Naive thymus-derived CD8-positive, alpha-beta T cell (primary cell): ENCODE measurements at regions not wholly inside any gene's neighbourhood (a gene's known extent, or its start where the extent isn't known, plus 50 kb on each side); places are given as distances from the start of the nearest gene placed in this dataset.
A peak's percentile ranks its signal among the peaks of the same experiment; 100 is the strongest.

Source experiments
- ATAC-seq, 2 donors: fragments of 150-1000 bp; cut with Tn5 transposase in 1 of 2; sonication (Bioruptor Pico), chemical (Tn5 transposase) in 1 of 2; 1 replicate in 1 of 2; 2 replicates in 1 of 2; pipeline ENCODE4 v1.10.0; 2021; ENCODE audit warnings: mild to moderate bottlenecking in 2 of 2, moderate library complexity in 2 of 2
- POLR2A ChIA-PET: fragments of 350-600 bp; sonication (Branson Sonifier 250); formaldehyde crosslinking; loops from one replicate; lab custom pipeline; 2021; ENCODE audit warnings: antibody characterized with exemption; lab: Charles Lee
- DNase-seq, 10 donors: peaks; one replicate each; pipeline versions ENCODE4 v3.0.0 to v3.0.0-alpha.2; 2020 to 2022
- H3K27ac Mint-ChIP-seq, 10 donors: one replicate each; pipeline ENCODE4 v1.8.0; 2020 to 2022; ENCODE audit warnings: mild to moderate bottlenecking in 10 of 10, mixed read lengths in 10 of 10, moderate library complexity in 4 of 10, inconsistent platforms in 1 of 10
- H3K27me3 Mint-ChIP-seq, 5 donors: one replicate each; pipeline ENCODE4 v1.8.0; 2021 to 2022; ENCODE audit warnings: mixed read lengths in 5 of 5
- H3K36me3 Mint-ChIP-seq, 3 donors: one replicate each; pipeline ENCODE4 v1.8.0; 2020 to 2022; ENCODE audit warnings: mixed read lengths in 3 of 3, mild to moderate bottlenecking in 2 of 3, inconsistent platforms in 1 of 3
- H3K4me1 Mint-ChIP-seq, 4 donors: one replicate each; pipeline ENCODE4 v1.8.0; 2021 to 2022; ENCODE audit warnings: mixed read lengths in 4 of 4
- H3K4me3 Mint-ChIP-seq, 10 donors: one replicate each; pipeline ENCODE4 v1.8.0; 2020 to 2022; ENCODE audit warnings: mild to moderate bottlenecking in 10 of 10, mixed read lengths in 10 of 10, moderate library complexity in 6 of 10, inconsistent platforms in 1 of 10
- H3K9me3 Mint-ChIP-seq, 9 donors: one replicate each; pipeline ENCODE4 v1.8.0; 2020 to 2022; ENCODE audit warnings: mixed read lengths in 9 of 9, mild to moderate bottlenecking in 3 of 9, inconsistent platforms in 1 of 9, moderate library complexity in 1 of 9

- Mint-ChIP-seq H3K4me1 (peaks cover 0 to 3% (median 0%) of the 10 kb centered on the region in 4 donors), H3K36me3 (no peaks in the 10 kb centered on the region), H3K9me3 (no peaks in the 10 kb centered on the region), H3K27me3 (peaks cover 0 to 17% (median 4%) of the 10 kb centered on the region in 5 donors), H3K27ac (no peak overlapping the region), H3K4me3 (no peak overlapping the region)
- DNase-seq (no peak), ATAC-seq (no peak)
- POLR2A ChIA-PET = no interaction called here
These were observed 773.7 kb upstream of the RAB6C start for GRCh38 chr2:129205766-129206165.

DNA sequence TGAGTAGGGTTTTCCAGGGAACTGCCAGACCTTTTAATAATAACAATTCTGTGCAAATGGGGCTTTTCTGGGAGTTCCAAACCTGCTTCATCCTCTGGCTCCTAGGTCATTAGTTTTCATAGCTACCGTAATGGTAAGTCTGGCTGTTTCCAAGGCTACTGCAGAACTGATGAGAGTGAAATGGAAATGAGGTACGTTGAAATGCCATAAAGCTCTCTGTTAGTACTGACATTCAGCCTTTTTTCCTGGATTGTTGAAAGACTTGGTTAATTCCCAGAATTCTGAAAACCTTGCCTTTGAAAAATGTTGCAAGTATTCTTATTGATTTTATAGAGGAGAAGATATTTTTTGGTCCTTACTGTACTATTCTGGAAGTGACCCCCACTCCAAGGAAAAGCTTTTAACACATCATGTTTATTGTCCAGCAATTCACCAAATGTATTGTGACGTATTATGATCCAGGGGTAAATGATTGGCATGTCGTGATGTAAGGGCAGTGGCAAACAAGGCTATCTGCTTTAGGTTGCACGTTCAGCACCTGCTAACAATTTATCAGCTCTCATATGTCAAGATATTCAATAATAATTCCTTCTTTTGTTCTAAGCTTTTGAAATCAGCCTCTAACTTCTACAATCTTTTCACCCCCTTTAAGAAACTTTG is 767.0 kb upstream of the RAB6C start:
- no peak overlapping the region for H3K4me3 Mint-ChIP-seq
- POLR2A ChIA-PET = no interaction called here
- DNase-seq (no peak), ATAC-seq (no peak)
- H3K4me1 Mint-ChIP-seq = no peaks in the 10 kb centered on the region
- H3K9me3 Mint-ChIP-seq = peaks cover 0 to 1% (median 0%) of the 10 kb centered on the region in 9 donors
- no peaks in the 10 kb centered on the region for H3K36me3 Mint-ChIP-seq
- H3K27me3 Mint-ChIP-seq = peaks cover under 1 to 4% (median 2%) of the 10 kb centered on the region in 5 donors
- no peak overlapping the region for H3K27ac Mint-ChIP-seq

- no peak for ATAC-seq
- no peak for DNase-seq
- peak overlapping the region in 1 of 10 donors; percentile 18 for H3K27ac Mint-ChIP-seq
- peaks cover 0 to 2% (median 0%) of the 10 kb centered on the region in 9 donors for H3K9me3 Mint-ChIP-seq
- POLR2A ChIA-PET = no interaction called here
- no peak overlapping the region for H3K4me3 Mint-ChIP-seq
- no peaks in the 10 kb centered on the region for H3K36me3 Mint-ChIP-seq
- no peaks in the 10 kb centered on the region for H3K4me1 Mint-ChIP-seq
- H3K27me3 Mint-ChIP-seq = no peaks in the 10 kb centered on the region
These were observed 755.4 kb upstream of the RAB6C start for GRCh38 chr2:129224022-129224421.

DNA sequence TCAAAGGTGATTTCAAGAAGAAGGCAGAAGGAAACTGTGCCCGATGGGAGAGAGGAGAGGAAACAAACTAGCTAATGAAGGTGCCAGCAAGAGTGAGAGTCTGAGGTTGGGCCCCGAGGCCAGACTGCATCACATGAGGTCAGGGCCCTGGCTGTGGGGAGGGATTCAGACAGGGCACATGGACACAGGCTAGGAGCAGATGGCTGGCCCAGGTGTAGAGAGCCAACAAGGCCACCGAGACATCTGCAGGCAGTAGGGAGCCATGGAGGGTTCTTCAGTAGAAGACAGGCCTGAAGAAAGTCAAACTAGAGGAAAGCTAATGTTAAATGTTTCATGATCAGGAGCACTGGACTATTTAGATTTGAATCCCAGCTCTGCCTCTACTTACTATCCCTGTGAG is 755.0 kb upstream of the RAB6C start:
- ATAC-seq (no peak), DNase-seq (no peak)
- no peaks in the 10 kb centered on the region for H3K36me3 Mint-ChIP-seq
- H3K4me1 Mint-ChIP-seq = no peaks in the 10 kb centered on the region
- peaks cover 0 to 2% (median 0%) of the 10 kb centered on the region in 9 donors for H3K9me3 Mint-ChIP-seq
- H3K27me3 Mint-ChIP-seq = no peaks in the 10 kb centered on the region
- H3K27ac Mint-ChIP-seq = peak overlapping the region in 1 of 10 donors; percentile 18
- POLR2A ChIA-PET = no interaction called here
- no peak overlapping the region for H3K4me3 Mint-ChIP-seq

GRCh38 chr2:129229196-129229595 is 750.3 kb upstream of the RAB6C start:
- DNase-seq = no peak
- H3K27me3 Mint-ChIP-seq = no peaks in the 10 kb centered on the region
- no peak overlapping the region for H3K4me3 Mint-ChIP-seq
- no peaks in the 10 kb centered on the region for H3K9me3 Mint-ChIP-seq
- no peaks in the 10 kb centered on the region for H3K36me3 Mint-ChIP-seq
- H3K4me1 Mint-ChIP-seq = no peaks in the 10 kb centered on the region
- no peak for ATAC-seq
- H3K27ac Mint-ChIP-seq = no peak overlapping the region
- POLR2A ChIA-PET = no interaction called here

DNA sequence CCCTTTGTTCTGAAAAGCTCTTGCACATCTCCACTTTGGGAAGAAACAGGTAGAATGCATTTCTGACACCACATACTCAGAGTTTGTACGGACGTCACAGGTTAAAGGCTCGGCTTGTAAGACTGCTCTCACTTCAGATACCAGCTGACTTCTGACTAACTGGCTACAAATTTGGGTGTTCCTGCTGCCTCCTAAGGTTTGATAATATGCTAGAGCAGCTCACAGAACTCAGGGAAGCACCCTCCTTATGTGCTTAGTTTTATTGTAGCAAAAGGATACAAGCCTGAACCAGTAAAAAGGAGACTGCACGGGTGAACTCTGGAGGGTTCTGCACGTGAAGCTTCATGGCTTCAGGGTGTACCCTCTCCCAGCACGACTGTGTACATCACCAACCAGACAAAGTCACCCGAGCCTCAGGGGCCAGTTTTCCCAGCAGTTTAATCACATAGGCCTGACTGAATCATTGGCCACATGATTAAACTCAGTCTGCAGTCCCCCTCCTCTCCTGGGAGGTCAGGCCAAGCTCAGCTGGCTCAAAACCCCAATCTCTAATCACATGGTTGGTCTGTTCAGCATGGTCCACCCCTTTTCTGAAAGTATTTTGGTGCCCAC is 749.5 kb upstream of the RAB6C start:
- Mint-ChIP-seq H3K4me1 (no peaks in the 10 kb centered on the region), H3K27me3 (no peaks in the 10 kb centered on the region)

DNA sequence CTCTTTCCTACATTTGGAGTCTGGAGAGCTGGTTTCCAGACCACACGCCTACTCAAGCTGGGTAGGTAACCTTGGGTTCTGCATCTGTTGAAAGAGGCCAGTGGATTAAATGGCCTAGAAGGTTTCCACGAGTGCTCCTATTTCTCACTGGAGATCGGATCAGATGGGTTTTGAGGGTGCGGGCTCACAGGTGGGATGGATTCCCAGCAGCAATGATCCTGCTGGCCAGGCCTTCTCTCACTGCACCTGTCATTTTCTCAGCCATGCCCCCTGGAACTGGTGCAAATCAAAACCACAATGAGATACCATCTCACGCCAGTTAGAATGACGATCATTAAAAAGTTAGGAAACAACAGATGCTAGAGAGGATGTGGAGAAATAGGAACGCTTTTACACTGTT is 747.5 kb upstream of the RAB6C start:
- Mint-ChIP-seq H3K4me1 (no peaks in the 10 kb centered on the region), H3K27ac (no peak overlapping the region), H3K36me3 (no peaks in the 10 kb centered on the region), H3K9me3 (peaks cover 0 to 9% (median 2%) of the 10 kb centered on the region in 9 donors), H3K27me3 (no peaks in the 10 kb centered on the region), H3K4me3 (no peak overlapping the region)
- ATAC-seq = no peak
- no peak for DNase-seq
- POLR2A ChIA-PET = no interaction called here

More for the DNA sequence above, 749.5 kb upstream of the RAB6C start:
- no peak overlapping the region for H3K4me3 Mint-ChIP-seq
- DNase-seq (no peak), ATAC-seq (no peak)
- no peaks in the 10 kb centered on the region for H3K36me3 Mint-ChIP-seq
- H3K27ac Mint-ChIP-seq = no peak overlapping the region
- no peaks in the 10 kb centered on the region for H3K9me3 Mint-ChIP-seq
- POLR2A ChIA-PET = no interaction called here

- H3K9me3 Mint-ChIP-seq = peaks cover 0 to 9% (median 2%) of the 10 kb centered on the region in 9 donors
- H3K27ac Mint-ChIP-seq = no peak overlapping the region
- no peak for DNase-seq
- no peaks in the 10 kb centered on the region for H3K4me1 Mint-ChIP-seq
- H3K27me3 Mint-ChIP-seq = no peaks in the 10 kb centered on the region
- ATAC-seq = no peak
- H3K36me3 Mint-ChIP-seq = no peaks in the 10 kb centered on the region
- H3K4me3 Mint-ChIP-seq = no peak overlapping the region
- POLR2A ChIA-PET = no interaction called here
These were observed 746.3 kb upstream of the RAB6C start for GRCh38 chr2:129233166-129233565.

- H3K4me3 Mint-ChIP-seq = no peak overlapping the region
- no peaks in the 10 kb centered on the region for H3K4me1 Mint-ChIP-seq
- no peak overlapping the region for H3K27ac Mint-ChIP-seq
- peaks cover 0 to 9% (median 2%) of the 10 kb centered on the region in 9 donors for H3K9me3 Mint-ChIP-seq
- H3K36me3 Mint-ChIP-seq = no peaks in the 10 kb centered on the region
- H3K27me3 Mint-ChIP-seq = no peaks in the 10 kb centered on the region
- no peak for DNase-seq
- POLR2A ChIA-PET = no interaction called here
- ATAC-seq = peak in 1 of 2 donors; percentile 8
These were observed 745.6 kb upstream of the RAB6C start for GRCh38 chr2:129233751-129234406.

DNA sequence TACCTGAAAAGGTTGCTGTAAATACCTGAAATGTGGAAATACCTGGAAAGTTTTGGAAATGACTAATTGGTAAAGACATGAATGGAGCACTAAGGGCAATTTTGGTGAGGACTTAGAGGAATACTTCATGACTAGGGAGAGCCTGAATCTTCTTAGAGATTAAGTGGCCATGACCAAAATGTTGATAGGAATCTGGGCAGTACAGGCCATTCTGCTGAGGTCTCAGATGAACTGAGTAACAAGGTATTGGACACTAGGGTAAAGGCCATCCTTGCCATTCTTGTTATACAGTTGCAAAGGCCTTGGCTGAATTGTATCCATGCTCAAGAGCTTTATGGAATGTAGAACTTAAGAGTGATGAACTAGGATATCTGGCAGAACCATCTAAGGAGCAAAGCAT is 742.9 kb upstream of the RAB6C start:
- no peak overlapping the region for H3K27ac Mint-ChIP-seq
- DNase-seq = no peak

DNA sequence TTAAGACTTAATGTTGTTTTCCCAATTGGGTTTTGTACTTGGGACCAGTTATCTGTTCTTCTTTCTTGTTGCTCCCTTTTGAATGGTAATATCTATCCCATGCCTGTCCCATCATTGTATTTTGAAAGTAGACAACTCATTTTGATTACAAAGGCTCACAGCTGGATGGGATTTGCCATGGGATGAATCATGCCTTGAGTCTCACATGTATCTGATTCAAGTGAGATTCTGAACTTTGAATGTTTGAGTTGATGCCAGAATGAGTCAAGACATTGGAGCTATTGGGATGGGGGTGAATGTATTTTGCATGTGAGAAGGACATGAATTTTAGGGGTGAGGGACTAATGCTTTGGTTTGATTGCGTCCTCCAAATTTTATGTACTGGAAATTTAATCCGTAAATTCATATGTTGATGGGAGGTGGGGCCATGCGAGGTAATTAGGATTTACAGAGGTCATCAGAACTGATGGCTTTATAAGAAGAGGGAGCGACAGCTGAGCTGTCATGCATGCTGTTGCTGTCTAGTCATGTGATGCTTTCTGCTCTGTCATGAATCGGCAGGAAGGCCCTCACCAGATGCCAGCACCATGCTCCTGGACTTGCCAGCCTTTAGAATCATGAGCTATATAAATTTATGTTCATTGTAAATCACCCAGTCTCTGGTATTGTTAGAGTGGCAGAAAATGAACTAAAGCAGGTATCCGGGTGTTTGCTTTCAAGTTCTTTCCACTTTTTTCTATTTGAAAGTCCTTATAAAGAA is 741.3 kb upstream of the RAB6C start:
- Mint-ChIP-seq H3K4me3 (no peak overlapping the region), H3K4me1 (peaks cover 0 to 3% (median 0%) of the 10 kb centered on the region in 4 donors), H3K9me3 (peaks cover 0 to 9% (median 3%) of the 10 kb centered on the region in 9 donors), H3K36me3 (no peaks in the 10 kb centered on the region), H3K27ac (no peak overlapping the region), H3K27me3 (peaks cover 0 to 8% (median 0%) of the 10 kb centered on the region in 5 donors)
- no peak for ATAC-seq
- DNase-seq = no peak
- POLR2A ChIA-PET = no interaction called here

More for the DNA sequence above, 742.9 kb upstream of the RAB6C start:
- H3K27me3 Mint-ChIP-seq = peaks cover 0 to 4% (median 0%) of the 10 kb centered on the region in 5 donors
- POLR2A ChIA-PET = no interaction called here
- peaks cover 0 to 9% (median 2%) of the 10 kb centered on the region in 9 donors for H3K9me3 Mint-ChIP-seq
- no peak overlapping the region for H3K4me3 Mint-ChIP-seq
- H3K36me3 Mint-ChIP-seq = no peaks in the 10 kb centered on the region
- H3K4me1 Mint-ChIP-seq = peaks cover 0 to 3% (median 0%) of the 10 kb centered on the region in 4 donors
- no peak for ATAC-seq

- H3K27me3 Mint-ChIP-seq = peaks cover 0 to 8% (median 0%) of the 10 kb centered on the region in 5 donors
- H3K36me3 Mint-ChIP-seq = no peaks in the 10 kb centered on the region
- H3K4me1 Mint-ChIP-seq = peaks cover 0 to 3% (median 0%) of the 10 kb centered on the region in 4 donors
- peaks cover 0 to 9% (median 3%) of the 10 kb centered on the region in 9 donors for H3K9me3 Mint-ChIP-seq
- no peak for DNase-seq
- no peak overlapping the region for H3K27ac Mint-ChIP-seq
- no peak overlapping the region for H3K4me3 Mint-ChIP-seq
- POLR2A ChIA-PET = no interaction called here
- no peak for ATAC-seq
These were observed 740.3 kb upstream of the RAB6C start for GRCh38 chr2:129239141-129239540.
